Sciatic nerve (tissue), 2 donors: ENCODE measurements at regions not wholly inside any gene's neighbourhood (a gene's known extent, or its start where the extent isn't known, plus 50 kb on each side); places are given as distances from the start of the nearest gene placed in this dataset.

ENCODE experiments used
- ATAC-seq: fragments of 200-7000 bp; cut with Tn5 transposase; one replicate; pipeline ENCODE4 v1.9.1; 2020; ENCODE audit warnings: mild to moderate bottlenecking, moderate library complexity
- DNase-seq: peaks from one replicate; pipeline ENCODE4 v3.0.0-alpha.2; 2020; ENCODE audit warnings: low spot score
- intact Hi-C: fragments of 100-400 bp; cut with DNase I; formaldehyde crosslinking; loops from one replicate; pipeline ENCODE4 v1.14.2; 2022
- donor health status: DM: no; HTN: no; CAD: no.
- donor health status: DM: no; HTN: no; CAD: no.

- intact Hi-C loops: no loop called here
- DNase-seq: no peak
- no peak for ATAC-seq
Observed at GRCh38 chr5:152912924-152913323, 507.8 kb upstream of the NMUR2 start.

GRCh38 chr5:152932621-152933020 is 527.5 kb upstream of the NMUR2 start:
- no peak for ATAC-seq
- DNase-seq: no peak
- intact Hi-C loops: no loop called here

- intact Hi-C loops: no loop called here
- no peak for DNase-seq
- ATAC-seq: no peak
Observed at GRCh38 chr5:152933056-152933455, 528.0 kb upstream of the NMUR2 start.

GRCh38 chr5:152938630-152939029 is 533.6 kb upstream of the NMUR2 start:
- ATAC-seq (no peak), DNase-seq (no peak)
- intact Hi-C loops: no loop called here

GRCh38 chr5:152942633-152943336 is 537.7 kb upstream of the NMUR2 start:
- DNase-seq (no peak), ATAC-seq (no peak)
- intact Hi-C loops: no loop called here

- DNase-seq (no peak), ATAC-seq (no peak)
- intact Hi-C loops: no loop called here
Observed at GRCh38 chr5:152953788-152954483, 536.5 kb upstream of the GRIA1 start.

GRCh38 chr5:152956943-152957613 is 533.4 kb upstream of the GRIA1 start:
- ATAC-seq: no peak

GRCh38 chr5:152978141-152978835 is 512.2 kb upstream of the GRIA1 start:
- ATAC-seq (no peak), DNase-seq (no peak)
- intact Hi-C loops: no loop called here

More at GRCh38 chr5:152956943-152957613, 533.4 kb upstream of the GRIA1 start:
- intact Hi-C loops: no loop called here
- DNase-seq: no peak

GRCh38 chr5:152987131-152987530 is 503.3 kb upstream of the GRIA1 start:
- DNase-seq (no peak), ATAC-seq (no peak)
- intact Hi-C loops: no loop called here

- ATAC-seq (no peak), DNase-seq (no peak)
- intact Hi-C loops: no loop called here
Observed at GRCh38 chr5:152990217-152990616, 500.3 kb upstream of the GRIA1 start.

- ATAC-seq (no peak), DNase-seq (no peak)
- intact Hi-C loops: no loop called here
Observed at GRCh38 chr5:152990649-152991048, 499.8 kb upstream of the GRIA1 start.

GRCh38 chr5:152994033-152994680 is 496.3 kb upstream of the GRIA1 start:
- no peak for ATAC-seq
- intact Hi-C loops: no loop called here
- DNase-seq: no peak

- ATAC-seq (no peak), DNase-seq (no peak)
- intact Hi-C loops: no loop called here
Observed at GRCh38 chr5:152995214-152995725, 495.2 kb upstream of the GRIA1 start.

- DNase-seq: no peak
- no peak for ATAC-seq
- intact Hi-C loops: no loop called here
Observed at GRCh38 chr5:153005711-153006110, 484.8 kb upstream of the GRIA1 start.

GRCh38 chr5:153006681-153007080 is 483.8 kb upstream of the GRIA1 start:
- DNase-seq: no peak
- intact Hi-C loops: no loop called here
- no peak for ATAC-seq

GRCh38 chr5:153014194-153014593 is 476.3 kb upstream of the GRIA1 start:
- ATAC-seq: no peak
- DNase-seq: no peak
- intact Hi-C loops: no loop called here

- intact Hi-C loops: no loop called here
Observed at GRCh38 chr5:153018121-153018520, 472.3 kb upstream of the GRIA1 start.

GRCh38 chr5:153030755-153031725 is 459.4 kb upstream of the GRIA1 start:
- intact Hi-C loops: no loop called here
- no peak for DNase-seq
- no peak for ATAC-seq

More at GRCh38 chr5:153018121-153018520, 472.3 kb upstream of the GRIA1 start:
- ATAC-seq (no peak), DNase-seq (no peak)
